HEK293T (cell line): ENCODE measurements at regions not wholly inside any gene's neighbourhood (a gene's known extent, or its start where the extent isn't known, plus 50 kb on each side); places are given as distances from the start of the nearest gene placed in this dataset.

Source experiments
- ELF4 ChIP-seq: fragments of 450-650 bp; IDR thresholded peaks from 2 replicates; pipeline ENCODE4 v1.6.1; 2017; ENCODE audit warnings: antibody characterized with exemption
- FOXA1 ChIP-seq: fragments of 450-650 bp; IDR thresholded peaks from 2 replicates; pipeline ENCODE4 v1.6.1; 2016; ENCODE audit warnings: mild to moderate bottlenecking
- FOXK2 ChIP-seq: fragments of 450-650 bp; IDR thresholded peaks from 2 replicates; pipeline ENCODE4 v1.6.1; 2016; ENCODE audit warnings: mild to moderate bottlenecking
- FOXM1 ChIP-seq: fragments of 450-650 bp; IDR thresholded peaks from 2 replicates; pipeline ENCODE4 v1.6.1; 2017; ENCODE audit warnings: mild to moderate bottlenecking, borderline replicate concordance
- NFRKB ChIP-seq: fragments of 450-650 bp; IDR thresholded peaks from 2 replicates; pipeline ENCODE4 v1.6.1; 2016; ENCODE audit warnings: mild to moderate bottlenecking, moderate library complexity
- SUZ12 ChIP-seq: fragments of 450-650 bp; IDR thresholded peaks from 2 replicates; pipeline ENCODE4 v1.6.1; 2016; ENCODE audit warnings: mild to moderate bottlenecking

DNA sequence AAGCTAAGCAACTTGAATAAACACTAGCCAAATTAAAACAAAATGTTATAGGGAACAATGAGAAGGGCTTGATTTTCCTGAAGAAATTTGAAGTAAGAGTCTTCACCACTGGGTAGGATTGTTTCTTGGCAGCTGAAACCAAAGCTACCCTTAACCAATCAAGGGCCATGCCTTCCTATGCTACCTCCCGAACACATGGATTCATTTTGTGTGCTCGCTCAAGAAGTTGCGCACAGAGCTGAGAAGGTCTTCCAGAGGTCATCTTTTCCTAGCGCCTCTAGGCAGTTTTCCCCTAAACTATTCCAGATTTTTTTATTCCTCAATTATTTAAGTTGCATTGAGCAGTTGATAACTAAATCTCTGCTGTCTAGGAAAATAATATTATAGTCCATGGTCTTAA, 264.6 kb downstream of the RBM43 start:
- no peak for TF ChIP-seq ELF4
- TF ChIP-seq FOXK2, result no peak
- no peak for TF ChIP-seq SUZ12
- no peak for TF ChIP-seq FOXA1
- TF ChIP-seq FOXM1, result no peak
- TF ChIP-seq NFRKB, result no peak
